GM13976 (cell line): ENCODE measurements at regions not wholly inside any gene's neighbourhood (a gene's known extent, or its start where the extent isn't known, plus 50 kb on each side); places are given as distances from the start of the nearest gene placed in this dataset.

Experiments used
- DNase-seq: peaks from one replicate; pipeline ENCODE4 v3.0.0; 2012; ENCODE audit warnings: low spot score
- CTCF ChIP-seq: IDR thresholded peaks from 2 replicates; pipeline ENCODE4 v1.5.1; 2012; ENCODE audit warnings: borderline replicate concordance, mild to moderate bottlenecking; ENCODE audit not compliant: insufficient read depth; ENCODE audit errors: extremely low read depth, missing control alignments, control extremely low read depth
- in situ Hi-C: fragments of 300-500 bp; cut with MboI; formaldehyde crosslinking; loops from one replicate; pipeline ENCODE4 v1.12.0; 2022; ENCODE audit warnings: low sequenced_read_pairs, mixed read lengths, inconsistent platforms; ENCODE audit not compliant: unreplicated experiment

- TF ChIP-seq CTCF: no peak
- in situ Hi-C loops: no loop called here
- no peak for DNase-seq
Measured at GRCh38 chr3:103385961-103386656, 951.3 kb downstream of the ZPLD1 start.

- no peak for DNase-seq
- TF ChIP-seq CTCF: no peak
- in situ Hi-C loops: no loop called here
Measured at GRCh38 chr3:103388214-103388613, 953.4 kb downstream of the ZPLD1 start.

- TF ChIP-seq CTCF: no peak
- in situ Hi-C loops: no loop called here
- no peak for DNase-seq
Measured at GRCh38 chr3:103389356-103389755, 954.5 kb downstream of the ZPLD1 start.

GRCh38 chr3:103393395-103394186 is 958.8 kb downstream of the ZPLD1 start:
- TF ChIP-seq CTCF: no peak
- in situ Hi-C loops: no loop called here
- no peak for DNase-seq

GRCh38 chr3:103403191-103403590 is 968.4 kb downstream of the ZPLD1 start:
- in situ Hi-C loops: no loop called here
- TF ChIP-seq CTCF: no peak
- DNase-seq: no peak

- in situ Hi-C loops: no loop called here
- DNase-seq: no peak
- no peak for TF ChIP-seq CTCF
Measured at GRCh38 chr3:103406320-103406850, 971.6 kb downstream of the ZPLD1 start.
